ENCODE measurements at regions not wholly inside any gene's neighbourhood (a gene's known extent, or its start where the extent isn't known, plus 50 kb on each side); places are given as distances from the start of the nearest gene placed in this dataset.

GRCh38 chr4:109378511-109378910 is 55.1 kb upstream of the SEC24B start:
- TF ChIP-seq POLR2AphosphoS5 (IDR thresholded peaks at IDR 0.05; ENCODE audit: low read depth) (no peak), CTCF (conservative IDR thresholded peaks at IDR 0.05; ENCODE audit: low read depth in 2 of 2) (no peak)

Data from GM23338 (cell line).